ENCODE measurements at regions not wholly inside any gene's neighbourhood (a gene's known extent, or its start where the extent isn't known, plus 50 kb on each side); places are given as distances from the start of the nearest gene placed in this dataset.
"Not testable (repeated sequence)": the region's sequence is repeated elsewhere in the genome, so short reads cannot be mapped to it uniquely, and the experiment has no call there.

GRCh38 chr4:62448911-62449310 is 1248.8 kb downstream of the ADGRL3 start:
- TF ChIP-seq CTCF (IDR thresholded peaks at IDR 0.05) = no peak
- Histone ChIP-seq H3K4me3 (no peak overlapping the region), H3K27ac (no peak overlapping the region), H3K27me3 (no peaks in the 10 kb centered on the region), H3K9me3 (peaks cover 0 to 5% of the 10 kb centered on the region in 2 donors), H3K4me1 (no peaks in the 10 kb centered on the region), H3K36me3 (no peaks in the 10 kb centered on the region)
- DNase-seq (ENCODE audit: low spot score) = no peak

- H3K27me3 ChIP-seq = no peaks in the 10 kb centered on the region
- H3K9me3 ChIP-seq = peaks cover 0 to 19% of the 10 kb centered on the region in 2 donors
- H3K36me3 ChIP-seq = no peaks in the 10 kb centered on the region
- H3K4me3 ChIP-seq = no peak overlapping the region
- H3K4me1 ChIP-seq = no peaks in the 10 kb centered on the region
- no peak overlapping the region for H3K27ac ChIP-seq
- no peak for TF ChIP-seq CTCF (IDR thresholded peaks at IDR 0.05)
- no peak for DNase-seq (ENCODE audit: low spot score)
Measured at GRCh38 chr4:62439051-62439450, 1238.9 kb downstream of the ADGRL3 start.

GRCh38 chr4:62434921-62435320 is 1234.8 kb downstream of the ADGRL3 start:
- Histone ChIP-seq H3K27ac (no peak overlapping the region), H3K4me1 (no peaks in the 10 kb centered on the region), H3K27me3 (no peaks in the 10 kb centered on the region), H3K4me3 (no peak overlapping the region), H3K36me3 (no peaks in the 10 kb centered on the region), H3K9me3 (peaks cover 0 to 2% of the 10 kb centered on the region in 2 donors)
- TF ChIP-seq CTCF (IDR thresholded peaks at IDR 0.05) = no peak
- no peak for DNase-seq (ENCODE audit: low spot score)

GRCh38 chr4:62431513-62432231 is 1231.5 kb downstream of the ADGRL3 start:
- H3K36me3 ChIP-seq, H3K27ac ChIP-seq, H3K4me1 ChIP-seq: not testable (repeated sequence)

GRCh38 chr4:62429297-62429696 is 1229.2 kb downstream of the ADGRL3 start:
- Histone ChIP-seq H3K9me3 (no peaks in the 10 kb centered on the region), H3K27ac (no peak overlapping the region), H3K4me1 (no peaks in the 10 kb centered on the region), H3K27me3 (no peaks in the 10 kb centered on the region), H3K36me3 (no peaks in the 10 kb centered on the region), H3K4me3 (no peak overlapping the region)
- TF ChIP-seq CTCF (IDR thresholded peaks at IDR 0.05) = no peak
- no peak for DNase-seq (ENCODE audit: low spot score)

More at GRCh38 chr4:62431513-62432231, 1231.5 kb downstream of the ADGRL3 start:
- not testable (repeated sequence) for H3K9me3 ChIP-seq; H3K27me3 ChIP-seq; H3K4me3 ChIP-seq; DNase-seq (ENCODE audit: low spot score)

- Histone ChIP-seq H3K36me3 (no peaks in the 10 kb centered on the region), H3K4me3 (no peak overlapping the region), H3K27me3 (no peaks in the 10 kb centered on the region)
Measured at GRCh38 chr4:62415256-62415655, 1215.1 kb downstream of the ADGRL3 start.

More at GRCh38 chr4:62415256-62415655, 1215.1 kb downstream of the ADGRL3 start:
- H3K9me3 ChIP-seq = no peaks in the 10 kb centered on the region
- no peak for TF ChIP-seq CTCF (IDR thresholded peaks at IDR 0.05)
- no peak overlapping the region for H3K27ac ChIP-seq
- H3K4me1 ChIP-seq = no peaks in the 10 kb centered on the region
- no peak for DNase-seq (ENCODE audit: low spot score)
